Stomach (tissue), 8 donors: ENCODE measurements at regions not wholly inside any gene's neighbourhood (a gene's known extent, or its start where the extent isn't known, plus 50 kb on each side); places are given as distances from the start of the nearest gene placed in this dataset.

Experiments
- DNase-seq, 2 donors: peaks; one replicate each; pipeline versions ENCODE4 v3.0.0 to v3.0.0-alpha.2; 2013 to 2019
- H3K27ac ChIP-seq, 5 donors: fragments of 200-600 bp in 4 of 5; sonication (generic) in 4 of 5; one replicate each; pipeline ENCODE4 v1.5.1; 2013 to 2019; ENCODE audit warnings: mild to moderate bottlenecking in 1 of 5, moderate library complexity in 1 of 5
- H3K27me3 ChIP-seq, 3 donors: fragments of 200-600 bp; sonication (generic); one replicate each; pipeline ENCODE4 v1.5.1; 2017 to 2019; ENCODE audit warnings: mixed run types in 1 of 3
- H3K36me3 ChIP-seq, 4 donors: fragments of 200-600 bp; sonication (generic); 1 replicate in 3 of 4; 2 replicates in 1 of 4; pipeline ENCODE4 v1.5.1; 2016 to 2019
- H3K4me1 ChIP-seq, 4 donors: fragments of 200-600 bp; sonication (generic); one replicate each; pipeline ENCODE4 v1.5.1; 2016 to 2019
- H3K4me3 ChIP-seq, 4 donors: fragments of 200-600 bp; sonication (generic) in 3 of 4; one replicate each; pipeline ENCODE4 v1.5.1; 2016 to 2019; ENCODE audit warnings: mild to moderate bottlenecking in 1 of 4
- H3K9me3 ChIP-seq, 4 donors: fragments of 200-600 bp; sonication (generic); one replicate each; pipeline ENCODE4 v1.5.1; 2016 to 2019
- CTCF ChIP-seq, 7 experiments: fragments of 450-650 bp in 4 of 7; fragments of 200-600 bp in 3 of 7; sonication (generic) in 3 of 7; IDR thresholded peaks; one replicate each; pipeline ENCODE4 v1.5.1; 2016 to 2019; ENCODE audit warnings: antibody characterized with exemption in 7 of 7, control low read depth in 2 of 7, mild to moderate bottlenecking in 1 of 7
- EP300 ChIP-seq: sonication (generic); formaldehyde crosslinking; IDR thresholded peaks from one replicate; pipeline ENCODE4 v1.6.1; 2017; ENCODE audit warnings: antibody characterized with exemption
- POLR2A ChIP-seq, 4 donors: fragments of 450-650 bp; IDR thresholded peaks; one replicate each; pipeline ENCODE4 v1.6.1; 2016; ENCODE audit warnings: antibody characterized with exemption in 4 of 4, control low read depth in 2 of 4, mild to moderate bottlenecking in 1 of 4, moderate library complexity in 1 of 4
- POLR2AphosphoS5 ChIP-seq, 3 donors: sonication (generic); formaldehyde crosslinking; IDR thresholded peaks; one replicate each; pipeline ENCODE4 v1.6.1; 2016; ENCODE audit warnings: antibody characterized with exemption in 3 of 3
- WGBS, 5 donors: extraction: QIAGEN DNeasy Blood & Tissue Kit in 3 of 5; methylation state at CpG; one replicate each; pipeline versions ENCODE4 v1.1.5 to v1.1.7; 2013 to 2018; 5-methylcytosine and 5-hydroxymethylcytosine counted together
- intact Hi-C: fragments of 100-400 bp; cut with DNase I; formaldehyde crosslinking; loops from one replicate; pipeline ENCODE4 v1.15.1; 2023; ENCODE audit warnings: low total_unique reads
- donor health status: healthy with polysubstance abuse.
- donor health status: Bipolar disorder and iron deficiency.
- donor health status: healthy.

- TF ChIP-seq CTCF (IDR thresholded peaks at IDR 0.05): no peak
- no peak for TF ChIP-seq POLR2AphosphoS5 (IDR thresholded peaks at IDR 0.05)
- no peak for TF ChIP-seq POLR2A (IDR thresholded peaks at IDR 0.05)
- TF ChIP-seq EP300: no peak
- DNase-seq: no peak
- Histone ChIP-seq H3K4me1 (no peaks in the 10 kb centered on the region), H3K27ac (no peak overlapping the region), H3K36me3 (no peaks in the 10 kb centered on the region), H3K27me3 (peaks cover 0 to 37% (median 0%) of the 10 kb centered on the region in 3 donors), H3K4me3 (no peak overlapping the region), H3K9me3 (peaks cover 0 to 2% (median 0%) of the 10 kb centered on the region in 4 donors)
- intact Hi-C loops: no loop called here
- 46 to 67% (median 63%) methylated on average over 10 of the region's 10 CpGs for WGBS, 5 donors
Measured at GRCh38 chr21:36551731-36552433, 72.0 kb upstream of the CLDN14 start.

- Histone ChIP-seq H3K36me3 (no peaks in the 10 kb centered on the region), H3K27ac (no peak overlapping the region), H3K27me3 (peaks cover 0 to 37% (median 0%) of the 10 kb centered on the region in 3 donors), H3K9me3 (peaks cover 0 to 3% (median 0%) of the 10 kb centered on the region in 4 donors), H3K4me1 (no peaks in the 10 kb centered on the region), H3K4me3 (no peak overlapping the region)
- intact Hi-C loops: no loop called here
- TF ChIP-seq POLR2A (IDR thresholded peaks at IDR 0.05) (no peak), POLR2AphosphoS5 (IDR thresholded peaks at IDR 0.05) (no peak), CTCF (IDR thresholded peaks at IDR 0.05) (no peak), EP300 (no peak)
- no peak for DNase-seq
Measured at GRCh38 chr21:36552434-36552785, 72.5 kb upstream of the CLDN14 start.

GRCh38 chr21:36553406-36553805 lies 73.5 kb upstream of the CLDN14 start:
- Histone ChIP-seq H3K36me3 (no peaks in the 10 kb centered on the region), H3K4me1 (no peaks in the 10 kb centered on the region), H3K27ac (no peak overlapping the region), H3K27me3 (peaks cover 0 to 27% (median 0%) of the 10 kb centered on the region in 3 donors), H3K4me3 (no peak overlapping the region), H3K9me3 (peaks cover 0 to 3% (median 0%) of the 10 kb centered on the region in 4 donors)
- no peak for DNase-seq
- TF ChIP-seq POLR2A (IDR thresholded peaks at IDR 0.05) (no peak), POLR2AphosphoS5 (IDR thresholded peaks at IDR 0.05) (no peak)
- WGBS, 5 donors: 83 to 91% (median 88%) methylated on average over 6 of the region's 6 CpGs
- intact Hi-C loops: no loop called here

- no peak for DNase-seq
- H3K4me3 ChIP-seq: no peak overlapping the region
- no peaks in the 10 kb centered on the region for H3K36me3 ChIP-seq
- no peak overlapping the region for H3K27ac ChIP-seq
- peaks cover 0 to 3% (median 0%) of the 10 kb centered on the region in 4 donors for H3K9me3 ChIP-seq
- peaks cover 0 to 23% (median 0%) of the 10 kb centered on the region in 3 donors for H3K27me3 ChIP-seq
- intact Hi-C loops: no loop called here
- 83 to 84% (median 84%) methylated on average over 15 of the region's 15 CpGs for WGBS, 5 donors
- TF ChIP-seq POLR2A (IDR thresholded peaks at IDR 0.05): no peak
- H3K4me1 ChIP-seq: no peaks in the 10 kb centered on the region
Measured at GRCh38 chr21:36554411-36555157, 74.7 kb upstream of the CLDN14 start.

- peaks cover 0 to 23% (median 0%) of the 10 kb centered on the region in 3 donors for H3K27me3 ChIP-seq
- WGBS, 5 donors: 68 to 75% (median 71%) methylated on average over 16 of the region's 16 CpGs
- no peaks in the 10 kb centered on the region for H3K36me3 ChIP-seq
- no peak for TF ChIP-seq EP300
- TF ChIP-seq CTCF (IDR thresholded peaks at IDR 0.05): no peak
- no peak for TF ChIP-seq POLR2AphosphoS5 (IDR thresholded peaks at IDR 0.05)
- TF ChIP-seq POLR2A (IDR thresholded peaks at IDR 0.05): no peak
- H3K27ac ChIP-seq: no peak overlapping the region
- intact Hi-C loops: no loop called here
- H3K9me3 ChIP-seq: peaks cover 0 to 3% (median 0%) of the 10 kb centered on the region in 4 donors
- no peak overlapping the region for H3K4me3 ChIP-seq
- no peak for DNase-seq
- no peaks in the 10 kb centered on the region for H3K4me1 ChIP-seq
Measured at GRCh38 chr21:36555199-36555800, 75.4 kb upstream of the CLDN14 start.
